Testis (tissue), 2 donors: ENCODE measurements at regions not wholly inside any gene's neighbourhood (a gene's known extent, or its start where the extent isn't known, plus 50 kb on each side); places are given as distances from the start of the nearest gene placed in this dataset.

Source experiments
- CTCF ChIP-seq, 3 experiments: fragments of 450-650 bp in 2 of 3; fragments of 200-600 bp in 1 of 3; sonication (generic) in 1 of 3; IDR thresholded peaks; one replicate each; pipeline ENCODE4 v1.5.1; 2016 to 2019; ENCODE audit warnings: antibody characterized with exemption in 3 of 3, mild to moderate bottlenecking in 2 of 3, moderate library complexity in 1 of 3
- POLR2A ChIP-seq: fragments of 450-650 bp; IDR thresholded peaks from one replicate; pipeline ENCODE4 v1.6.1; 2017; ENCODE audit warnings: antibody characterized with exemption, mild to moderate bottlenecking, moderate library complexity

- no peak for TF ChIP-seq CTCF (IDR thresholded peaks at IDR 0.05)
- TF ChIP-seq POLR2A: no peak
Observed at GRCh38 chr3:105585-105984, 91.0 kb upstream of the CHL1 start.
